NCI-H69 (cell line): ENCODE measurements at regions not wholly inside any gene's neighbourhood (a gene's known extent, or its start where the extent isn't known, plus 50 kb on each side); places are given as distances from the start of the nearest gene placed in this dataset.
"Not testable (repeated sequence)": the region's sequence is repeated elsewhere in the genome, so short reads cannot be mapped to it uniquely, and the experiment has no call there.

Source experiments
- DNase-seq: peaks from one replicate; lab custom pipeline; 2025; lab: John Stamatoyannopoulos, UW

DNA sequence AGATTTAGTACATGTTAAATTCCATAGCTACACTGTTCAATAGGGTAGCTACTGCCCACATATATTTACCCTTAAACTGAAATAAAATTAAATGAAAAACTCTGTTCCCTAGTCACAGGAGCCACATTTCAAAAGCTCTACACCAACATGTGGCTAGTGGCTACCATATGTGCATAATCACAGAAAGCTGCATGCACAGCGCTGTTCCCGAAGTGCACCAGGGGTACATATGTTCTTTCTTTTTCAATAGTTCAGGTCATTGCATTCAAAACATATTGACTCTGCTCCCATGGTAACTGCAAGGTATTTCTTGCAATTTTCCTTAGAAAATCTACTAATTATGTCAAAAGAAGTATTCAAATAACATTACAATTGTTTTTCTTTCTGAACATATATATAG, 591.2 kb downstream of the PDHA2 start:
- peak; percentile 7 for DNase-seq

DNA sequence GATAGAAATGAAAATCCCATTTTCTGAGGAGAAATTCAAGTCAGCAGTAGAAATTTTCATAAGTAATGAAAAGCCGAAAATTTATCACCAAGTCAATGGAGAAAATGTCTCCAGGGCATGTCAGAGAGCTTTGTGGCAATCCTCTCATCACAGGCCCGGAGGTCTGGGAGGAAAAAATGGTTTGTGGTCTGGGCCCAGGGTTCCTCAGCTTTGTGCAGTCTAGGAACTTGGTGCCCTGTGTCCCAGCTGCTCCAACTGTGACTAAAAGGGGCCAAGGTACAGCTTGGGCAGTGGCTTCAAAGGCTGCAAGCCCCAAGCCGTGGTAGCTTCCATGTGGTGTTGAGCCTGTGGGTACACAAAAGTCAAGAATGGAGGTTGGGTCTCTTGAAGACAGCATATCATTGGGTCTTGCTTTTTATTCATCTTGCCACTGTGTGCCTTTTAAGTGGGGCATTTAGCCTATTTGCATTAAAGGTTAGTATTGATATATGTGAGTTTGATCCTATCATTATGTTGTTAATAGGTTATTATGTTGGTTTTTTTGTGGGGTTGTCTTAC, 608.5 kb downstream of the PDHA2 start:
- DNase-seq, result no peak

DNA sequence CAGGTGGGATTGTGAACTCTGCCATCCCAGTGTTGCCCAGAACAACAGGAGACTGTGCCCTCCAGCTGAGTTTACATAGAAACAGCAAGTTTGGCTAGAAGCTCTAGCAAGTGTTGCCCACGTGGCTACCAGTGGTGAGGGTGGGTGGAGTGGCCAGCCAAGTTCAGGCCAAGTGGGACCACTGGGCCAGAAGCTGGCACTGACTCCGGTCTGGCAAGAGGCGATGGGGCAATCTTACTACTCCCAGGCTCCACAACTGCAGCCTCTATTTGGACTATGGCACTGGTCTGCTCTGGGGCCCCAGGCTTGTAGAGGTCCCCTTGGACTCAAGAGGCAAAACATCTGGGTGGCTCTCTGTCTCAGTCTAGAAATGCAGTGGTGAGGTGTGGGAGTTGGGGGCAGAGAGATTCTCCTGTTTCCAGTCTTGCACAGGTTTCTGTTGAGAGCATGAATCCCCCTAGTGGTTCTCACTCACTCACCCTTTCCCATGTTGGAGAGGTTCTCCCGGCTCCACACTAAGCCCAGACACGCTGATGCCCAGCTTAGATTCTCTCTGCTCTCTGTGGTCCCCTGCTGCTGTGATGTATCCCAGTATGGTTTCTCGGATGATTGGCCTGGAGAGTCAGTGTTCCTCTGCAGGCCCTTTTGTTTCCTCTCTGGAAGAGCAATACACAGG, 615.3 kb downstream of the PDHA2 start:
- no peak for DNase-seq

DNA sequence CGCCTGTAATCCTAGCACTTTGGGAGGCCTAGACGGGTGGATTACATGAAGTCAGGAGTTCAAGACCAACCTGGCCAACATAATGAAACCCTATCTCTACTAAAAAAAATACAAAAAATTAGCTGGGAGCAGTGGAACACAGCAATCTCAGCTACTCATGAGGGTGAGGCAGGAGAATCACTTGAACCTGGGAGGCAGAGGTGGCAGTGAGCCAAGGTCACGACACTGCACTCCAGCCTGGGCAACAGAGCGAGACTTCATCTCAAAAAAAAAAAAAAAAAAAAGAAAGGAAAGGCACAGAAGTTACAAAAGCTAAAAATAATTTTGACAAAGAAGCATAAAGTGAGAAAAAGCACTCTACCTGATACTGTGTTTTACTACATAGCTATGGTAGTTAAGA, 618.1 kb downstream of the PDHA2 start:
- not testable (repeated sequence) for DNase-seq

DNA sequence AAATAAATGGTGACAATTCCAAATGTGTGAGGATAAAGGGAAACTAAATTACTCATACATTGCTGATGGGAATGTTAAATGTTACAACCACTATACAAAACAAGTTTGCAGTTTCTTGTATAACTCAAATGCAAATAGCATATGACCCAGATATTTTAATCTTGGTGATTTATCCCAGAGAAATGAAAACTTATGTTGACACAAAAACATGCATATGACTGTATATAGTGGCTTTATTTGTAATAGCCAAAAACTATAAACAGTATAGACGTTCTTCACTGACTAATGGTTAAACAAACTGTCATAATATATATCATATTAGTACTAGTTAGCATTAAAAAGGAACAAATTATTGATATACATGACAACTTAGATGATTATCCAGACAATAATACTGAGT, 619.2 kb downstream of the PDHA2 start:
- DNase-seq, result no peak

DNA sequence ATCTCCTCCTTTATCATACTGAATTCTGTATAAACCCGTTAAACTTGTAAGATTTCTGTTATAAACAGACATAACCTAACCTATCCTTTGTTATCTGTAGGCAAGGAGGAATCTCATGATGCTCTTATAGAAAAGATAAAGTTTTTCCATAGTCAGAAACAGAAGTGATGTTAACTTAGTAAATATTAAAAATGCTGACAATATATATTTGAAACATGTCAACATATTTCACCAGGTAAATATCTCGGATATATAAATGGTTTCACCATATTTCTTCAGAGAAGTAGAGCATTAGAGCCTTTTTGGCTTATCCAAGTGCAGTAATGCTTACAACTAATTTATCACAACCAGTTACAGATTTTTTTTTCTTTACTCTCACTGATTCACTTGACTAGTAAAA, 625.9 kb downstream of the PDHA2 start:
- DNase-seq, result no peak

DNA sequence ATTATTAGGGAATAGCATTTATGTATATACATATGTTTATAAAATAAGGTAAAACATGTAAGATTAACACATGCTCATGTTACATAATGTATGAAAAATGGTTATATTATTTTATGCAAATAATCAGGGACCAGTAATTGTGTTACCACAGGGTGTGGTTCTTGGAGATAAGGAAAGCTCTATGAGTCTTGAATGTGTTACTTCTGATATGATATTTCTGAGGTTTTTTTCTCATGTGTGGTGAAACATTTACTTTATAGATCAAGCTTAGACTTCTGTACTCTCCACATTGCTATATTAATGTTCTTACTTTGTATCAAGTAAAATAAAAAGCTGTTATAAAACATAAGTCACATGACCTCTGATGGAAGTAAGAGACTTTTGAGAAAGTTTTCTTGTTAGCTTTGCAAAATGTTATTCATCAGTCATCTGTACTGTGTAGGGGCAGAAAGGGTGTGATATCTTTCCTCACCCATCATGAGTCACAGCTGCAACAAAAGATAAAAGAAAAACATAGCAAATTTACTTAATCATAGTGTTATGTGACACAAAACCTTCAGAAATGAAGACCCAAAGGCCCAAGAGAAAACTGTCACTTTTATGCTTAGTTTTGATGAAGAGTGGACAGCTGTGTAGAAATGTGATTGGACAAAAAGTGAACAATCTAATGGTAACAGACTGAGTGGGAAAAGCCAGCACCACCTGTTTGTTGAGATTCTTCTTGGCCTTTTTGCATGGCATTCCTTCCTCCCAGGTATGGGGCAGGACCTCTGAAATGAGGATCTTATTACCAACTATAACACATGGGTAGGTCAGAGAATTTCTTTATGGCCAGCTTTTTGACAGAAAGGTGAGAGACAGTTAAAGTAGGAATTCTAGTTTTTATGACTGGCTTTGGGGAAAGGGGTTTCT, 632.3 kb downstream of the PDHA2 start:
- DNase-seq, result no peak

DNA sequence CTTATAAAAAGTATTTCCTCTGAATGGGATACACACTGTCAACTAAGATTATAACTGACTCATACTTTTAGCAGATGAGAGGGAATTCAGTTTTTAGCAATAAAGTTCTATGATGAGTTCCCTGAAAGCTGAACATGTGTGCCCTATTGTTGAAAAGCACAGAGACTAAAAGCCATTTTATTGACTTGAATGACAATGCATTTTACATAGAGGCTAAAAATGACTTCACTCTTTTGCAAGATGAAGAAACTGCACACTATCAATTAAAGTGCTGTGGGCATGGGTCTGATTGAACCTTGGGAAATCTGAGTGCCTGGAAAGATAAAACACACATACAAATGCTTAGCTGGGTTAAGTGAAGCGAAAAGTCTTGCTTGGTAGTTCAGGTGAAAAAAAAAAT, 633.4 kb downstream of the PDHA2 start:
- DNase-seq, result no peak

DNA sequence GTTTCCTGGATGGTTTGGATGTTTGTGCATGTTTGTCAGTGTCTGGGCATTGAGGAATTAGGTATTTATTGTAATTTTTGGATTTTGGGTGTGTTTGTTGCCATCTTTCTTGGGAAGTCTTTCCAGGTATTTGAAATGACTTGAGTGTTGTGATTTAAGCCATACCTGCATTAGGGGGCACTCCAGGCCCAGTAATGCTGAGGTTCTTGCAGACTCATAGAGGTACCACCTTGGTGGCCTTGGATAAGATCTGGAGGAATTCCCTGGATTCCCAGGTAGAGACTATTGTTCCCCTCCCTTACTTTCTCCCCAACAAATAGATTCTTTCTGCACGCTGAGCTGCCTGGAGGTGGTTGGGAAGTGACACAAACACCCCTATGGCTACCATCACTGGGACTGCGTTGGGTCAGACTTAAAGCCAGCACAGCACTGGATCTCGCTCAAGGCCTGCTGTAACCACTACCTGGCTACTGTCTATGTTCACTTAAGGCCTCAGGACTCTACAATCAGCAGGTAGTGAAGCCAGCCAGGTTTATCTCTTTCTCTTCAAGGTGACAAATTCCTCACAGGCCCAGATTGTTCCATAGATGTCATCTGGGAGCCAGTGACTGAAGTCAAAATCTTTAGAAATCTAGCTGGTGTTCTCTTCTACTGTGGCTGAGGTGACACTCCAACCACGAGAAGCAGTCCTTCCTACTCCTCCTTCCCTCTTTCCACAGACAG, 643.6 kb downstream of the PDHA2 start:
- no peak for DNase-seq

DNA sequence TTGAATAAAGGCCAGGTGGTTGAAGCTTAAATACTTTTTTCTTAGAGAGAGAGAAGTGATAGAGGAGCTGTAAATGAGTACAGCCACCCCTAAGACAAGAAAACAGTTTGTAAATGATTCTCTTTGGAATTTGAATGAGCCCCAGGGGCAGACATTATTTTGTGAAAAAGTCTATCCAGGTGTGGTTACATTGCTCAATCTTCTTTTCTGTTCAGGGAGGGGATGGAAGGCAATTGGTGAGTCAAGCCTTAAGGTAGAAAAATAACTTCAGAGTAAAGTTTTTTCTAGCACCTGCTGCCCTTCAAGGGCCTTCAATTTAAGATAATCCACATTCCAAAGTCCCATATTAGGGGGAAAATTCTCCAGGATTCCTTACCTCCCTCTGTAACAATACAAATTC, 646.7 kb downstream of the PDHA2 start:
- no peak for DNase-seq

DNA sequence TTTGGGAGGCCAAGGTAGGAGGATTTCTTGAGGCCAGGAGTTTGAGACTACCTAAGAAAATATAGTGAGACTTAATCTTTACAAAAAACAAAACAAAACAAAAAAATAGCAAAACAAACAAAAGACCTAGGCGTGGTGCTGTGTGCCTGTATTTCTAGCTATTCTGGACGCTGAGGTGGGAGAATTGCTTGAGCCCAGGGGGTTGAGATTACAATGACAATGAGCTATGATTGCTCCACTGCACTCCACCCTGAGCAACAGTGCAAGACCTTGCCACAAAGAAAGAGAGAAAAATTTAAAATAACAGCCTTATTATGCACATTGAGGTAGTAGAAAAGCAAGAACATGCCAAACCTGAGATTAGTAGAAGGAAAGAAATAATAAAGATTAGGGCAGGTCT, 657.7 kb downstream of the PDHA2 start:
- DNase-seq, result no peak

DNA sequence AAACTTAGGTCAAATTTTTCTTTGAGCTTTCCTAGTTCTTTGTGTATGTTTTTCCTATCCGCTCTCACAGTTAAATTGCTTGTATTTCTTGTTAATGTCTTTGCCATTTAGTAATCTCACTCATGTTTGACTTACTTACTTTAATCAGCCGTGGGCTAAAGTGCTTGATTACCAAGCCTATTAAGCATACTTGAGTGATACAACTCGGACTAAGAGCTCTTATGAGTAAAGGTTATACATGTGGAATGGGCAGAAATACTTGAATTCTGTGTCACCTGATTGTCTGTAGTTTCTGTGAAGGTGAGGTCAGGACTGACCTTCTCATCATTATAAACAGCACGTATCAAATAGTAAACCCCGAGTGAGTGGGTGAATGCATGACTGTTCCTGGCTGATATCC, 664.5 kb downstream of the PDHA2 start:
- peak; percentile 1 for DNase-seq

DNA sequence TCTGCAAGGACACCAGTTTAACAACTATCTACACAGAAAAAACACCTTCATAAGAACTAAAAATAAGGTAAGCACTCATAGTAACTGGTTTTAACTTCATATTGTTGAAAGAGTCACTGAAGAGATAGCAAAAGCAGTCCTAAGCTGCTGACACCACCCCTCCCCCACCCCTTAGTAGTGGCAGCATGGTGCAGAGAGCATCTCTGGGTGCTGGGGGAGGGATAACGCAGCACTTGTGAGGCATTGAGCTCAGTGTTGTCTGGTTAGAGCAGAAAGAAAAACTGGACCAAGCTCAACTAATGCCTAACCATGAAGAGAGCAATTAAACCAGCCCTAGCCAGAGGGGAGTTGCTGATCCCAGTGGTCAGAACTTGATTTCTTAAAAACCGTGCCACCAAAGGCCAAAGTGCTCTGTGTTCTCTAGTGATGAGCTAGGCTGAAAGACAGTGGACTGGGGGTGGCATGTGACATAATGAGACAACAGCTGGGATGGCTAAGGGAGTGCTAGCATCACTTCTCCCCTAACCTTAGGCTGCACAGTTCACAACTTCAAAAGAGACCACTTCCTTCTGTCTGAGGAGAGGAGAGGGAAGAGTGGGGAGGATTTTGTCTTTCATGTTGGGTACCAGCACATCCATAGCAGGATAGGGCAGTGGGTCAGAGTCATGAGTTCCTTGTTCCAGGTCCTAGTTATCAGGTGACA, 669.3 kb downstream of the PDHA2 start:
- DNase-seq, result no peak

DNA sequence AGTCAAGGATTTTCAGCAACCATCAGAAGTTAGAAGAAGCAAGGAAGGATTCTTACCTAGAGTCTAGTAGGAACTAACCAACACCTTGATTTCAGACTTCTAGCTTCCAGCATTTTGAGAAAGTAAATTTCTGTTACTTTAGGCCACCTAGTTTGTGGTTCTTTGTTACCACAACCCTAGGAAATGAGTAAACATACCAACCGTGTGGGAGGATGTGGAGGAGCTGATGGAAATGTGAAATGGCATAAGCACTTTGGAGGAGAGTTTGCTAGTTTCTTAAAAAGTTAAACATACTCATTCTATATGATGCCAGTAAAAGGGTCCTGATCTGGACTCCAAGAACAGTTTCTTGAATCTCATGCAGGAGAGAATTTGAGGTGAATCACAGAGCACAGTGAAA, 679.4 kb downstream of the PDHA2 start:
- DNase-seq, result no peak

DNA sequence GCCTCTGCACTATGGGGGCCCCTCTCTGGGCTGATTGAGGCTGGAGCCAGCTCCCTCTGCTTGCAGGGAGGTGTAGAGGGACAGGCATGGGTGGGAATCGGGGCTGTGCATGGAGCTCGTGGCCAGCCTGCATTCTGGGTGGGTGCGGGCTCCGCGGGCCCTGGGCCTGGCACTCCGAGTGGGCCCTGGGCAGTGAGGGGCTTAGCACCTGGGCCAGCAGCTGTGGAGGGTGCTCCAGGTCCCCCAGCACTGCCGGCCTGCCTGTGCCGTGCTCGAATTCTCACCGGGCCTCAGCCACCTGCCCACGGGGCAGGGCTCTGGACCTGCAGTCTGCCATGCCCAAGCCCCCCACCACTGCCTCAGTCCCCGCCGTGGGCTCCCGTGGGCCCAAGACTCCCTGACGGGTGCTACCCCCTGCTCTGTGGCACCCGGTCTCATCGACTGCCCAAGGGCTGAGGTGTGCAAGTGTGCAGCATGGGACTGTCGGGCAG, 681.2 kb downstream of the PDHA2 start:
- no peak for DNase-seq

DNA sequence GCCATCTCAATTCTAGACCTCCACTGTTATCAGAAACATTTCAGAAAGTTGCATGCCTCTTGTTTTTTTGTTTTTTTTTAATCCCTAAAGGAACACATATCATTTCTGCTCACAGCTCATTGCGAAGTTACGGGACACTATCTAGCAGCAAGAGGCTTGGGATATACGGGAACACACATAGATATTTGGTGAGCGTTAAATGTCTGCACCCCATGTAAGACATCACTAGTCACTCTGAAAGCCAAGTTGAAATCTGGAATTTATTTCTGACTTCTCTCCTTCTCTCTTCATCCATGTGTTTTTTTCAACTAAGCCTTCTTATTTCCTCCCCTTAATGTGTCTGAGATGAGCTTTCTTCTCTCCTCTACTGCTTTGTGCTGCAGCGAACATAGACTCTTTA, 683.7 kb downstream of the PDHA2 start:
- DNase-seq, result no peak

DNA sequence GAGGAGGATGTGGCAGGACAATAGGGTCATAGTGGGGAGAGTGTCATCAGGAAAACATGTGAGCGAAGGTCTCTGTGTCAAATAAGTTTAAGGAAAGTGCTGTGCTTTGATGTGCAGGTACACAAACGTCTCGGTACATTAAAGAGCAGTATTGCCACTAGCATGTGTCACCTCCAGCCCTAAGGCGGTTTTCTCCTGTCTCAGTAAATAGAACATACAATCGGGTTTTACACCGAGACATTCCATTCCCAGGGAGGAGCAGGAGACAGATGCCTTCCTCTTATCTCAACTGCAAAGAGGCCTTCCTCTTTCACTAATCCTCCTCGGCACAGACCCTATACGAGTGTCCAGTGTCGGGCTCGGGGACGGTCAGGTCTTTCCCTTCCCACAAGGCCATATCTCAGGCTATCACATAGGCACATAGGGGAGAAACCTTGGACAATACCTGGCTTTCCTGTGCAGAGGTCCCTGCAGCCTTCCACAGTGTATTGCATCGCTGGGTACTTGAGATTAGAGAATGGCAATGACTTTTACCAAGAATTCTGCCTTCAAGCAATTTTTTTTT, 684.5 kb downstream of the PDHA2 start:
- no peak for DNase-seq

DNA sequence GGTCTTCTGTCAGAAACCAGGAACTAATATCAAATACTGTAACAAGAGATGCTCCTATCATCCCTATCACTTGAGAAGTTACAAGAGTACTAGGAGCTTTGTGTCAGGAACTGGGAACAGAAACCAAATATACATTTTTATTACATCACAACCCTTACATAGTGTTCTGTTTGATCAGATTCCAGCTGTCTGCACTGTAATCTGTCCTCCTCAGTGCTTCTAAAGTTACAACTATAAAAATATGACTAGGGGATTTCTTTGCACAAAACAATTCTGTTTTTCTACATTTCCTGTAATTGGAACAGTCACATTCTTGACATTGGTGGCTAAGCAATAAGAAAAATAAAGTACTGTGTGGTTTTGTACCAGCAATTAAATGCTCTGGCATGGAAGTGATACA, 686.0 kb downstream of the PDHA2 start:
- no peak for DNase-seq

DNA sequence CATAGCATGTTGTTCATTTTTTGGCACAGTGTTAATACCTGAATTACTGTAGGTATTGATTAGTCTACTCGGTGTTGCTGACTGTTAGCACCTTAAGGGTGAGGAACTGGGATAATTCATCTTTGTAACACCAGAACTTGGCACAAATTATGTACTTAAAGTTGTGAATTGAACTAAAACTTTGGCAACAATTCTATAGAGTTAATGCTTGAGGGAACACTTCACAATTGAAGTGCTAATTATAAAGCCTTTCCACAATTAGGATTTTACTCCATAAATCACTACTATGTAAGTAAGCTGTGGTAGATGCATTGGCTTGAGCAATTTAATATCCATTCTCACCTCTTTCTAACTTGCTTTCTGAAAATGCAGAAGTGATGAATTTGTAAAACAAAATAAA, 686.7 kb downstream of the PDHA2 start:
- peak; percentile 5 for DNase-seq

DNA sequence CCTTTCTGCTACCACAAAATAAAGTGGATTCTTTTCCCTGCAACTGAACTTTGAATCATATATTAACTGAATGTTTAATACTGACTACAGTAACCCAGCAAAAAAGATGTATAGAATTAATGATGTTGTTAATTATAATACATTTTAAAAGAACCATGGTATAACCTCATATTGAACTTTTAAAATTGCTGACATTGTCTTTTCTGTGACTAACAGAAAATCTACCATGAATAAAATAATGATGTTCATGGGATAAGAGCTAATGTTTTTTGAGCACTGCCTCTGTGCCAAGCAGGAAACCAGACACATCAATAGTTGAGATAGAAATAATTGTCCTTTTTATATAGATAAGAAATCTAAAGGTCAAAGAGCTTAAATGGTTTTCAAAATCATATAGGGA, 691.9 kb downstream of the PDHA2 start:
- DNase-seq, result no peak

DNA sequence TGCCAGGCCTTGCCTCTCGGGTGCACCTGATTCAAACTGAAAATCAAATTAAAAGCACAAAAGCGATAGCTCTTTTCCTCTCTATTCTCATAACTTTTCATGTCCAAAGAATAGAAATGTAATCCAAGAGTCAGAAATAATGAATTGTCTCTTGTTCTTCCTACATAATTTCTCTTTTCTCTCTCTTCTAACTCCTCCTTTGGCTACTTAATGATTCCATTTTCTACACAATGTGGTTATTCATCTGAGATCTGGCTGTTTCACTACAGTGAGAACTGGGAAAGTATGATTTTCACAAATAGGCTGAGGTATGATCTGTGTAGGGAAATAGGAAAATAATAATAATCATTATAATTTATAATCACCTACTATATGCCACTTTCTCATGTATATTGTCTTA, 703.5 kb downstream of the PDHA2 start:
- DNase-seq, result no peak
